Progenitor cell of endocrine pancreas (in vitro differentiated cells): ENCODE measurements at regions not wholly inside any gene's neighbourhood (a gene's known extent, or its start where the extent isn't known, plus 50 kb on each side); places are given as distances from the start of the nearest gene placed in this dataset.

Experiments
- DNase-seq: peaks from one replicate; pipeline ENCODE4 v3.0.0; 2021; ENCODE audit warnings: low spot score; ENCODE audit not compliant: unreplicated experiment
- H3K27ac Mint-ChIP-seq: 2 replicates; pipeline ENCODE4 v1.8.0; 2021; ENCODE audit warnings: mild to moderate bottlenecking, moderate library complexity, mixed read lengths
- H3K27me3 Mint-ChIP-seq: 2 replicates; pipeline ENCODE4 v1.8.0; 2021; ENCODE audit warnings: mixed read lengths
- H3K36me3 Mint-ChIP-seq: 2 replicates; pipeline ENCODE4 v1.8.0; 2022; ENCODE audit warnings: mixed read lengths; ENCODE audit not compliant: insufficient read depth
- H3K4me1 Mint-ChIP-seq: 2 replicates; pipeline ENCODE4 v1.8.0; 2021; ENCODE audit warnings: low read depth, mixed read lengths
- H3K4me3 Mint-ChIP-seq: 2 replicates; pipeline ENCODE4 v1.8.0; 2021; ENCODE audit warnings: low read depth, mild to moderate bottlenecking, moderate library complexity, mixed read lengths
- H3K9me3 Mint-ChIP-seq: 2 replicates; pipeline ENCODE4 v1.8.0; 2021; ENCODE audit warnings: low read depth, mixed read lengths
- CTCF ChIP-seq: fragments of 200-600 bp; sonication (generic); IDR thresholded peaks from one replicate; pipeline ENCODE4 v1.5.0; 2021; ENCODE audit warnings: antibody characterized with exemption, mild to moderate bottlenecking; ENCODE audit not compliant: unreplicated experiment

- H3K4me1 Mint-ChIP-seq = no peaks in the 10 kb centered on the region
- DNase-seq = no peak
Measured at GRCh38 chr18:44474067-44474411, 206.6 kb upstream of the SETBP1 start.

GRCh38 chr18:44474591-44474990 is 206.1 kb upstream of the SETBP1 start:
- no peak overlapping the region for H3K27ac Mint-ChIP-seq
- no peaks in the 10 kb centered on the region for H3K4me1 Mint-ChIP-seq
- H3K9me3 Mint-ChIP-seq = peaks cover 9% of the 10 kb centered on the region
- no peak for TF ChIP-seq CTCF
- H3K4me3 Mint-ChIP-seq = no peak overlapping the region
- DNase-seq = no peak
- no peaks in the 10 kb centered on the region for H3K27me3 Mint-ChIP-seq
- peaks cover 2% of the 10 kb centered on the region for H3K36me3 Mint-ChIP-seq

More at GRCh38 chr18:44474067-44474411, 206.6 kb upstream of the SETBP1 start:
- H3K4me3 Mint-ChIP-seq = no peak overlapping the region
- no peak for TF ChIP-seq CTCF
- peaks cover 2% of the 10 kb centered on the region for H3K36me3 Mint-ChIP-seq
- H3K9me3 Mint-ChIP-seq = peaks cover 9% of the 10 kb centered on the region
- H3K27me3 Mint-ChIP-seq = no peaks in the 10 kb centered on the region
- H3K27ac Mint-ChIP-seq = peak overlapping the region; percentile 16

GRCh38 chr18:44482761-44483160 is 197.9 kb upstream of the SETBP1 start:
- peaks cover 2% of the 10 kb centered on the region for H3K4me1 Mint-ChIP-seq
- no peak overlapping the region for H3K27ac Mint-ChIP-seq
- no peak for TF ChIP-seq CTCF
- no peaks in the 10 kb centered on the region for H3K27me3 Mint-ChIP-seq
- DNase-seq = no peak
- H3K9me3 Mint-ChIP-seq = peaks cover 25% of the 10 kb centered on the region
- no peak overlapping the region for H3K4me3 Mint-ChIP-seq
- peaks cover 3% of the 10 kb centered on the region for H3K36me3 Mint-ChIP-seq

- H3K27ac Mint-ChIP-seq = no peak overlapping the region
Measured at GRCh38 chr18:44495151-44495550, 185.5 kb upstream of the SETBP1 start.

GRCh38 chr18:44497311-44497710 is 183.4 kb upstream of the SETBP1 start:
- Mint-ChIP-seq H3K36me3 (no peaks in the 10 kb centered on the region), H3K27ac (no peak overlapping the region), H3K4me1 (no peaks in the 10 kb centered on the region), H3K9me3 (peaks cover 3% of the 10 kb centered on the region), H3K4me3 (no peak overlapping the region), H3K27me3 (no peaks in the 10 kb centered on the region)
- no peak for DNase-seq
- TF ChIP-seq CTCF = no peak

More at GRCh38 chr18:44495151-44495550, 185.5 kb upstream of the SETBP1 start:
- Mint-ChIP-seq H3K9me3 (peaks cover 3% of the 10 kb centered on the region), H3K4me3 (no peak overlapping the region), H3K27me3 (no peaks in the 10 kb centered on the region), H3K4me1 (no peaks in the 10 kb centered on the region), H3K36me3 (no peaks in the 10 kb centered on the region)
- no peak for TF ChIP-seq CTCF
- DNase-seq = no peak
